Sigmoid colon (tissue), 4 donors: ENCODE measurements at regions not wholly inside any gene's neighbourhood (a gene's known extent, or its start where the extent isn't known, plus 50 kb on each side); places are given as distances from the start of the nearest gene placed in this dataset.

Experiments
- CTCF ChIP-seq, 4 experiments: fragments of 450-650 bp in 3 of 4; fragments of 200-600 bp in 1 of 4; IDR thresholded peaks; one replicate each; pipeline ENCODE4 v1.5.1; 2016 to 2019; ENCODE audit warnings: antibody characterized with exemption in 4 of 4, mild to moderate bottlenecking in 3 of 4, moderate library complexity in 2 of 4
- EP300 ChIP-seq, 4 donors: sonication (generic); formaldehyde crosslinking; IDR thresholded peaks; one replicate each; pipeline ENCODE4 v1.6.1; 2017; ENCODE audit warnings: antibody characterized with exemption in 4 of 4

GRCh38 chr18:30588673-30589164 is 453.8 kb downstream of the DSC3 start:
- TF ChIP-seq CTCF (IDR thresholded peaks at IDR 0.05) (no peak), EP300 (IDR thresholded peaks at IDR 0.05) (no peak)
